Smooth muscle cell (in vitro differentiated cells): ENCODE measurements at regions not wholly inside any gene's neighbourhood (a gene's known extent, or its start where the extent isn't known, plus 50 kb on each side); places are given as distances from the start of the nearest gene placed in this dataset.

Experiments used
- DNase-seq: peaks from one replicate; lab custom pipeline; 2025; ENCODE audit not compliant: unreplicated experiment; lab: John Stamatoyannopoulos, UW
- H2AFZ ChIP-seq: fragments of 200-600 bp; sonication (generic); 2 replicates; pipeline ENCODE4 v1.6.0; 2016; ENCODE audit warnings: antibody characterized with exemption, low read depth, mild to moderate bottlenecking
- H3F3A ChIP-seq: fragments of 200-600 bp; sonication (generic); 2 replicates; pipeline ENCODE4 v1.6.0; 2017; ENCODE audit warnings: antibody characterized with exemption, low read depth
- H3K27ac ChIP-seq: fragments of 200-600 bp; sonication (generic); 2 replicates; pipeline ENCODE4 v1.5.1; 2016; ENCODE audit warnings: low read depth, mild to moderate bottlenecking
- H3K27me3 ChIP-seq: fragments of 200-600 bp; sonication (generic); 2 replicates; pipeline ENCODE4 v1.6.1; 2016; ENCODE audit warnings: low read depth, mild to moderate bottlenecking
- H3K36me3 ChIP-seq: fragments of 200-600 bp; sonication (generic); 2 replicates; pipeline ENCODE4 v1.5.1; 2016; ENCODE audit warnings: low read depth
- H3K4me1 ChIP-seq: fragments of 200-600 bp; sonication (generic); 2 replicates; pipeline ENCODE4 v1.5.1; 2016; ENCODE audit warnings: low read depth
- H3K4me2 ChIP-seq: fragments of 200-600 bp; sonication (generic); 2 replicates; pipeline ENCODE4 v1.6.0; 2016; ENCODE audit warnings: mild to moderate bottlenecking
- H3K4me3 ChIP-seq: fragments of 200-600 bp; sonication (generic); 2 replicates; pipeline ENCODE4 v1.5.1; 2016; ENCODE audit warnings: mild to moderate bottlenecking
- H3K79me2 ChIP-seq: fragments of 200-600 bp; sonication (generic); 2 replicates; pipeline ENCODE4 v1.6.0; 2016; ENCODE audit warnings: low read depth, mild to moderate bottlenecking
- H3K9ac ChIP-seq: fragments of 200-600 bp; sonication (generic); 2 replicates; pipeline ENCODE4 v1.6.0; 2016; ENCODE audit warnings: low read depth
- H3K9me3 ChIP-seq: fragments of 200-600 bp; sonication (generic); replicated peaks from 2 replicates; pipeline ENCODE4 v1.5.1; 2016; ENCODE audit warnings: low read depth
- H4K20me1 ChIP-seq: fragments of 200-600 bp; sonication (generic); 2 replicates; pipeline ENCODE4 v1.6.0; 2016; ENCODE audit warnings: low read depth
- WGBS: methylation state at CpG from one replicate; pipeline ENCODE4 v1.1.7; 2016; ENCODE audit warnings: low lambda C conversion rate; 5-methylcytosine and 5-hydroxymethylcytosine counted together
- TF ChIP-seq, protein P1 (sequence below): fragments of 200-600 bp; sonication (generic); IDR thresholded peaks from 2 replicates; pipeline ENCODE4 v1.5.1; 2017; ENCODE audit warnings: borderline replicate concordance, mild to moderate bottlenecking, antibody characterized with exemption; ENCODE audit not compliant: insufficient read depth, poor library complexity, severe bottlenecking

DNA sequence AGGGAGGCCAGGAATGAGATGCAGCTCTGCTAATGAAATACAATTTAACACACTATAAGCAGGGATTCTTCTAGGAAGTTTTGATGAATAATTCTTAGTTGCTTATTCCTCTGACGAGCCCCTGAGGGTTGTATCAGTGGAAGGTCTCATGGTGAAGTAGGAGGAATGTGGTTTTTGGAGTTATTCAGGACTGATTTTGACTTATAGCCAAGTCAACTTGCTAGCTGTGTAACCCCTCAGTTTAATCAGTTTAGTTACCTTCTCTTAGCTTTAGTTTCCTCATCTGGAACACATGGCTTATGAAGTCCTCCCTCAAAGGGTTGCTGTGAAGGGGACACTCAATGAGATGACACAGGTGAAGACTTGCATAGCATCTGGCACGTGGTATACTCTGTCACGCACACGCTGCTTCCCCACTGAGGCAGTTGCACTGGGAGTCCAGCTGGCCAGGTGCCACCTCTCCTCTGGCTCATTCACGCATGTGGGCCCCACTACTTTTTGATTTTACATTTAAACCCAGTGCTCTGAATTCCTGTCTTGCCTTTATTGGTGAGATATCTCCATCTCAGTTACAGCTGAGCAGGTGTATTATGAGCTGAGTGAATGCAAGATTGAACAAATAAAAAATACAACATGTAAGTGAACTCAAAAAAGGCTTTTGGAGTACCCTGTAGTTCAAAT lies 415.0 kb downstream of the ARHGEF28 start:
- no peaks in the 10 kb centered on the region for H3K79me2 ChIP-seq
- no peak overlapping the region for H2AFZ ChIP-seq
- H4K20me1 ChIP-seq = no peaks in the 10 kb centered on the region
- peak overlapping the region; percentile 67 for H3K4me2 ChIP-seq
- WGBS = 70% methylated on average over 5 of the region's 5 CpGs
- H3F3A ChIP-seq = peaks cover 17% of the 10 kb centered on the region
- H3K27ac ChIP-seq = peak overlapping the region; percentile 90
- TF ChIP-seq, protein P1, sequence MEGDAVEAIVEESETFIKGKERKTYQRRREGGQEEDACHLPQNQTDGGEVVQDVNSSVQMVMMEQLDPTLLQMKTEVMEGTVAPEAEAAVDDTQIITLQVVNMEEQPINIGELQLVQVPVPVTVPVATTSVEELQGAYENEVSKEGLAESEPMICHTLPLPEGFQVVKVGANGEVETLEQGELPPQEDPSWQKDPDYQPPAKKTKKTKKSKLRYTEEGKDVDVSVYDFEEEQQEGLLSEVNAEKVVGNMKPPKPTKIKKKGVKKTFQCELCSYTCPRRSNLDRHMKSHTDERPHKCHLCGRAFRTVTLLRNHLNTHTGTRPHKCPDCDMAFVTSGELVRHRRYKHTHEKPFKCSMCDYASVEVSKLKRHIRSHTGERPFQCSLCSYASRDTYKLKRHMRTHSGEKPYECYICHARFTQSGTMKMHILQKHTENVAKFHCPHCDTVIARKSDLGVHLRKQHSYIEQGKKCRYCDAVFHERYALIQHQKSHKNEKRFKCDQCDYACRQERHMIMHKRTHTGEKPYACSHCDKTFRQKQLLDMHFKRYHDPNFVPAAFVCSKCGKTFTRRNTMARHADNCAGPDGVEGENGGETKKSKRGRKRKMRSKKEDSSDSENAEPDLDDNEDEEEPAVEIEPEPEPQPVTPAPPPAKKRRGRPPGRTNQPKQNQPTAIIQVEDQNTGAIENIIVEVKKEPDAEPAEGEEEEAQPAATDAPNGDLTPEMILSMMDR = no peak
- no peaks in the 10 kb centered on the region for H3K9me3 ChIP-seq
- no peak overlapping the region for H3K4me3 ChIP-seq
- no peak for DNase-seq
- H3K36me3 ChIP-seq = no peaks in the 10 kb centered on the region
- no peaks in the 10 kb centered on the region for H3K27me3 ChIP-seq
- peak overlapping the region; percentile 17 for H3K9ac ChIP-seq
- no peaks in the 10 kb centered on the region for H3K4me1 ChIP-seq

DNA sequence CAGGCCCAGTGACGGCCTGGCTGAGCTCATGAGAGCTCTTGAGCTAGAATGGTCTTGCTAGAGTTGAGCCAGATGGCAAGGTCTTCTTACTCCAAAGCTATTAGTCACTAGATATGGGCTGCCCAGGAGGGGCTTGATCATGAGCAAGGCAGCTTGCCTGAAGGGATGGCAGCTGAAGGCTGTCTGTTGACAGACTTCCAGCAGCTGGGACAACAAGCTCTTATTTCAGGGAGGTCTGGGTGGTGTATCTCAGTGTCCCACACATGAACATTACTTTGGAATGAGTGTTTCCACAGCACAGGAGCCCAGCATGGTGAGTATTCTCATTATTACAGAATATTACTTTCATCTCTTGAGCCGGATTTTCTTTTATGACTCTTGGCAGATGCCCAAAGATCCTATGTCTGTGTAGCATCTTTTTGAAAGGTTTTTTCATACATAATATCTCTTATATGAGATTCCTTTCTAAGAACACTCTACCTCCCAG lies 414.1 kb downstream of the ARHGEF28 start:
- Histone ChIP-seq H3K27ac (peak overlapping the region; percentile 90), H3K4me2 (peak overlapping the region; percentile 67), H3K4me3 (no peak overlapping the region), H3K27me3 (no peaks in the 10 kb centered on the region), H3F3A (peaks cover 17% of the 10 kb centered on the region), H3K79me2 (no peaks in the 10 kb centered on the region), H2AFZ (no peak overlapping the region), H3K36me3 (no peaks in the 10 kb centered on the region), H3K4me1 (no peaks in the 10 kb centered on the region), H3K9ac (no peak overlapping the region), H3K9me3 (no peaks in the 10 kb centered on the region), H4K20me1 (no peaks in the 10 kb centered on the region)
- WGBS = 11% methylated on average over 2 of the region's 2 CpGs
- DNase-seq = no peak
- TF ChIP-seq, protein P1 = no peak

DNA sequence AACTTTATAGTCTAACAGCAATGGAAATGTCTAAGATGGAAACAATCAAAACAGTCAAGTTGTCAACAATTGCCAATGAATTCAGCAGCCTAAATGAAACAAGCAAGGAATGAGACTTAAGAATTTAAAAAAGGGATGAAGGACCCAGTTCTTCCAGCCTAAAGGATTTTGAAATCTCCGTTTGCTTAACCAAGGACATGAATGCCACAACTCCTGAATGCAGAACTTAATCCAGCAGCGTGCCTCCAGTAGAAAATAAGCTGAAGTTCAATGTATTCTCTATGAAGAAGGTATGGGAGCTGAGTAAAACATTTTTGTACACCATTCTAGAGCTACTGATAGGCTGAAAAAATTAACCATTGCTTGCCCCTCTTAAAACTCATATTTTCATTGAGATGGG lies 411.3 kb downstream of the ARHGEF28 start:
- Histone ChIP-seq H3K36me3 (no peaks in the 10 kb centered on the region), H3K9ac (no peak overlapping the region), H3K9me3 (no peaks in the 10 kb centered on the region), H3K79me2 (no peaks in the 10 kb centered on the region), H3F3A (peaks cover 17% of the 10 kb centered on the region), H3K27ac (no peak overlapping the region), H3K4me2 (no peak overlapping the region), H3K27me3 (no peaks in the 10 kb centered on the region), H3K4me3 (no peak overlapping the region), H4K20me1 (no peaks in the 10 kb centered on the region), H2AFZ (no peak overlapping the region), H3K4me1 (no peaks in the 10 kb centered on the region)
- DNase-seq = no peak
- TF ChIP-seq, protein P1 = no peak
- 55% methylated on average over 2 of the region's 2 CpGs for WGBS

DNA sequence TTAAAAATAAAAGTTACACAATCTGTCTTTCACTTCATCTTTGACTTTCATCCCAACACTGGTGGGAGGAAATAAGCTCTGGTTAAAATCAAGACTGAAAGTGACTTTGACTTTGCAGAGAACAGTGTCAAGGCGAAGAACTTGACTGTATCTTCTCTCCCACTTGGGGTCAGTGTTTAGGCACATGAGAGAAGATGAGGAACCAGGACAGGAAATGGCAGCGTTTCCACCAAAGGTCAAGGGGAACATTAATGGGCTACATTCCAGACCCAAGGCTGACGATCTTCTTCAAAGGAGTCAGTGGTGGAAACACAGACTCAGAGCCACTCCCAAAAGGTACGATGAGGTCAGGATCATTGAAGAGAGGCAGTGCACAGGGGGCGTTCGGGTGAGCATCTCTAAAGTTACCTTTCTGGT lies 409.5 kb downstream of the ARHGEF28 start:
- no peak overlapping the region for H2AFZ ChIP-seq

More for the DNA sequence above, 409.5 kb downstream of the ARHGEF28 start:
- Histone ChIP-seq H3K36me3 (no peaks in the 10 kb centered on the region), H3K4me2 (peak overlapping the region; percentile 60), H3K27me3 (no peaks in the 10 kb centered on the region), H4K20me1 (no peaks in the 10 kb centered on the region), H3K79me2 (no peaks in the 10 kb centered on the region), H3F3A (peaks cover 1% of the 10 kb centered on the region), H3K9ac (peak overlapping the region; percentile 3), H3K4me3 (no peak overlapping the region), H3K4me1 (no peaks in the 10 kb centered on the region), H3K9me3 (no peaks in the 10 kb centered on the region), H3K27ac (peak overlapping the region; percentile 64)
- TF ChIP-seq, protein P1 = no peak
- DNase-seq = no peak
- WGBS = 33% methylated on average over 6 of the region's 6 CpGs
